ENCODE measurements at regions not wholly inside any gene's neighbourhood (a gene's known extent, or its start where the extent isn't known, plus 50 kb on each side); places are given as distances from the start of the nearest gene placed in this dataset.

DNA sequence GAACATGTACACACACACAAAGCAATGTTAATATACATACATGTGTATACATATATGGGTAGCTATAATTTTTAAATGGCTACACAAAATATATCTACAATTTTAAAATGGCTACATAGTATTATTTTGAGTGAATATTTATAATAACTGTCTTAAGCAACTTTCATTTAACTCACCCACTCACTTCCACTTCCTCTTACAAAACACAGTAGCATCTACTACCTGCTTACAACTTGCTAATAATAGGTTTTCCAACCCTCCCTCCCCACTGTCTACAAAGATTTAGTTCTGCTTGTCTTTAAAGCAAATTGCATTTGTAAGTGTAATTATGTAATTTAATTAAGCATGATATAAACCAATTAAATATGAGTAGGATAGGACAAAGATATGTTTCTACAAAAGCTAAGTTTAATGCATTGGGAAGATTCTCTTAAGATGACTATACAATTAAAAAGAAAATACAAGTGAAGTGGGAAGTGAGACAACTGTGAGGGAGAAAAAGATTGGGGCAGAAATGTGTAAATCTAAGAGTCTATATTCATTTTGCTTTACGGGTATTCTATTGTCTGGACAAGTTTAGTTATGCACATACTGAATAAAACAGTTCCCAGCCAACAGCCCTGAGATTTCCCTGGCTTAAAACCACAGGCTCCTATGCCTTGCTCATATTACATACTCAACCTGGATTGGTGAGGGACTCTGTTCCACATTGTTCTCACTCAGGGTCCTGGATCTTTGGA, 583.1 kb downstream of the EFNB2 start:
- TF ChIP-seq, protein P1, sequence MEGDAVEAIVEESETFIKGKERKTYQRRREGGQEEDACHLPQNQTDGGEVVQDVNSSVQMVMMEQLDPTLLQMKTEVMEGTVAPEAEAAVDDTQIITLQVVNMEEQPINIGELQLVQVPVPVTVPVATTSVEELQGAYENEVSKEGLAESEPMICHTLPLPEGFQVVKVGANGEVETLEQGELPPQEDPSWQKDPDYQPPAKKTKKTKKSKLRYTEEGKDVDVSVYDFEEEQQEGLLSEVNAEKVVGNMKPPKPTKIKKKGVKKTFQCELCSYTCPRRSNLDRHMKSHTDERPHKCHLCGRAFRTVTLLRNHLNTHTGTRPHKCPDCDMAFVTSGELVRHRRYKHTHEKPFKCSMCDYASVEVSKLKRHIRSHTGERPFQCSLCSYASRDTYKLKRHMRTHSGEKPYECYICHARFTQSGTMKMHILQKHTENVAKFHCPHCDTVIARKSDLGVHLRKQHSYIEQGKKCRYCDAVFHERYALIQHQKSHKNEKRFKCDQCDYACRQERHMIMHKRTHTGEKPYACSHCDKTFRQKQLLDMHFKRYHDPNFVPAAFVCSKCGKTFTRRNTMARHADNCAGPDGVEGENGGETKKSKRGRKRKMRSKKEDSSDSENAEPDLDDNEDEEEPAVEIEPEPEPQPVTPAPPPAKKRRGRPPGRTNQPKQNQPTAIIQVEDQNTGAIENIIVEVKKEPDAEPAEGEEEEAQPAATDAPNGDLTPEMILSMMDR (IDR thresholded peaks at IDR 0.05): no peak
- TF ChIP-seq POLR2A (IDR thresholded peaks at IDR 0.05): no peak
